ENCODE measurements at regions not wholly inside any gene's neighbourhood (a gene's known extent, or its start where the extent isn't known, plus 50 kb on each side); places are given as distances from the start of the nearest gene placed in this dataset.

DNA sequence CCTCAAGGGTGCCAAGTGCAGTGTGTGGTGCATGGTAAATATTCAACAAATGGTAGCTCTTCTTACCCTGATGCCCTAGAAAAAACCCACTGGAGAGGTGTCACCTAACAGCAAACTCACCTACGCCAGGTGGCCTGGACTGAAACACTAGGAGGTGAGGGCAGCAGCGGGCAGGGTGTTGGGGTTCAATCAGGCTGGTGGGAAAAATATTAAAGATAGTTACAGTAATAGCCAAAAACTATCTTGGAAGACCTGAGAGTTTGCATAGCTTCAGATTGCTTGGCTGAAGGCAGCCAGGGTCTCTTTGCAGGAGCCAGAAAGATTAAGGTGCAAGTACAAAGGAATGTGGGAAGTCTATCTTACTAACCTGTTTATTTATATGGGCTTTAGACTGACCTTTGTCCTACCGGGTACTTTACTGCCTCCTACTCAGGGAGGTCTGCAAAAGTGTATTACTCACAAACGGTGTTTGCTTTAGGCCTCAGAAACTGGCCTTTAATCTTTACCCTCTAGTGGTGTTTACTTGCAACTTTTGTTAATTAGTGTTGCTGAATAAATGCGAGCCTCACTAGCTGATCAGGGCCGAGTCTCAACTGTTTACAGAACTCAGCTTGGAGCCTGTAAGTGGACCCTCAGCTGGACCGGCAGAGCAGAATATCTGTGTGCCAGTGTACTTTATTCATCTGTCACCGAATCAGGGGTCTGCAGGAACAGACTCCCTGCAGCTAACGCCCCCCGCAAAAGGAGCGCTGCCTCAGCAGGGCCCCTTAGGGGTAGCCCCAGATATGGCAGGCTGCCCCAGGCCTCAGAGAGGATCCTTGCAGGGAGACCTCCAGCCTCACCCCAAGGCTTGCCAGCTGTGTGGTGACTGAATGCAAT is 63.9 kb downstream of the SYF2 start:
- no peak for TF ChIP-seq POLR2A (IDR thresholded peaks at IDR 0.05)
- TF ChIP-seq POLR2AphosphoS5 (IDR thresholded peaks at IDR 0.05) = no peak
- no peak for TF ChIP-seq CTCF (IDR thresholded peaks at IDR 0.05 in 8 of 11, conservative IDR thresholded peaks at IDR 0.05 in 3 of 11)

Measured in spleen (tissue), 7 donors.